HepG2 (cell line): ENCODE measurements at regions not wholly inside any gene's neighbourhood (a gene's known extent, or its start where the extent isn't known, plus 50 kb on each side); places are given as distances from the start of the nearest gene placed in this dataset.

Experiments used
- ATAC-seq: fragments of 200-7000 bp; cut with Tn5 transposase; 3 replicates; pipeline ENCODE4 v1.9.1; 2020; ENCODE audit warnings: mild to moderate bottlenecking, moderate library complexity
- BruUV-seq: library from RNA; stranded (reverse); fragments of 400-500 nt; replicated peaks from 2 replicates; lab custom pipeline; 2021; lab: Mats Ljungman, UMichigan
- CTCF ChIA-PET: fragments of 300-600 bp; formaldehyde crosslinking; extraction: SDS; loops from one replicate; lab custom pipeline; 2021; ENCODE audit warnings: low total read pairs, inconsistent platforms, low intra/inter-chr PET ratio; lab: Yijun Ruan, JAX
- POLR2A ChIA-PET: fragments of 350-600 bp; sonication (Branson Sonifier 250); formaldehyde crosslinking; loops from one replicate; lab custom pipeline; 2020; ENCODE audit warnings: antibody characterized with exemption, inconsistent platforms; lab: Yijun Ruan, JAX
- DNase-seq: peaks from one replicate; pipeline ENCODE4 v3.0.0-alpha.2; 2015; ENCODE audit warnings: low spot score
- FAIRE-seq: peaks from 3 replicates; lab custom pipeline; 2011; peaks lifted over from hg19 to GRCh38; lab: Jason Lieb, UNC
- H2AFZ ChIP-seq: one replicate; pipeline ENCODE4 v1.6.1; 2011; ENCODE audit warnings: low read length, inconsistent platforms
- H3K27ac ChIP-seq: fragments of 300-600 bp; 3 replicates; pipeline ENCODE4 v1.8.0; 2011; ENCODE audit warnings: mixed run types, mild to moderate bottlenecking, mixed read lengths, low read length, inconsistent platforms; ENCODE audit not compliant: insufficient read depth; ENCODE audit errors: extremely low read length
- H3K27me3 ChIP-seq, 2 experiments: fragments of 200-600 bp in 1 of 2; 2 replicates in 1 of 2; 3 replicates in 1 of 2; pipeline versions ENCODE4 v1.6.0 to v1.8.0; 2011; ENCODE audit warnings: low read length in 2 of 2, mild to moderate bottlenecking in 2 of 2, moderate library complexity in 2 of 2, inconsistent platforms in 1 of 2; ENCODE audit not compliant: insufficient read depth in 2 of 2, control insufficient read depth in 1 of 2
- H3K36me3 ChIP-seq, 2 experiments: fragments of 200-600 bp in 1 of 2; replicated peaks in 1 of 2; 2 replicates in 1 of 2; 3 replicates in 1 of 2; pipeline versions ENCODE4 v1.5.1 to v1.8.0; 2011; ENCODE audit warnings: low read length in 2 of 2, inconsistent platforms in 1 of 2; ENCODE audit not compliant: insufficient read depth in 2 of 2, control insufficient read depth in 1 of 2
- H3K4me1 ChIP-seq: 2 replicates; pipeline ENCODE4 v1.5.1; 2012; ENCODE audit warnings: low read length, inconsistent platforms; ENCODE audit not compliant: insufficient read depth
- H3K4me2 ChIP-seq: 2 replicates; pipeline ENCODE4 v1.6.0; 2011; ENCODE audit warnings: low read depth, low read length, inconsistent platforms
- H3K4me3 ChIP-seq, 3 experiments: fragments of 200-600 bp in 1 of 3; sonication (generic), shearing (Covaris generic) in 1 of 3; replicated peaks in 1 of 3; 2 replicates each; pipeline ENCODE4 v1.5.1; 2011 to 2016; ENCODE audit warnings: low read length in 3 of 3, inconsistent platforms in 2 of 3, low read depth in 2 of 3, mild to moderate bottlenecking in 2 of 3, control low read depth in 1 of 3, mixed read lengths in 1 of 3; ENCODE audit not compliant: insufficient read depth in 1 of 3
- H3K79me2 ChIP-seq: one replicate; pipeline ENCODE4 v1.6.1; 2011; ENCODE audit warnings: low read length, inconsistent platforms; ENCODE audit not compliant: insufficient read depth
- H3K9ac ChIP-seq: 2 replicates; pipeline ENCODE4 v1.6.0; 2011; ENCODE audit warnings: mild to moderate bottlenecking, low read depth, low read length, inconsistent platforms; ENCODE audit not compliant: insufficient read depth
- H3K9me3 ChIP-seq: 2 replicates; pipeline ENCODE4 v1.5.1; 2012; ENCODE audit warnings: mild to moderate bottlenecking, low read length
- H4K20me1 ChIP-seq: 2 replicates; pipeline ENCODE4 v1.6.0; 2011; ENCODE audit warnings: inconsistent platforms, mild to moderate bottlenecking, low read length, moderate library complexity; ENCODE audit not compliant: insufficient read depth
- ASH2L ChIP-seq: fragments of 300-600, 200-600 bp; sonication (generic); IDR thresholded peaks from 2 replicates; pipeline ENCODE4 v1.7.0; 2017; ENCODE audit warnings: low read depth, mild to moderate bottlenecking, moderate library complexity, mixed read lengths, low read length; ENCODE audit not compliant: insufficient read length
- ATM ChIP-seq: fragments of 450-650 bp; IDR thresholded peaks from 2 replicates; pipeline ENCODE4 v1.7.1; 2017; ENCODE audit warnings: mild to moderate bottlenecking, borderline replicate concordance
- HIC2 ChIP-seq: sonication (generic); formaldehyde crosslinking; IDR thresholded peaks from 2 replicates; pipeline ENCODE4 v1.9.0; 2022; ENCODE audit warnings: low read depth, missing genetic modification reagents
- MTA1 ChIP-seq: sonication (generic); formaldehyde crosslinking; IDR thresholded peaks from 2 replicates; pipeline ENCODE4 v1.4.0; 2020; ENCODE audit warnings: missing genetic modification reagents, mild to moderate bottlenecking, borderline replicate concordance
- NCOA1 ChIP-seq: sonication (generic); formaldehyde crosslinking; IDR thresholded peaks from 2 replicates; pipeline ENCODE4 v1.9.0; 2021; ENCODE audit warnings: missing genetic modification reagents
- PCBP1 ChIP-seq: fragments of 200-400 bp; formaldehyde crosslinking; IDR thresholded peaks from 2 replicates; pipeline ENCODE4 v1.6.1; 2017; ENCODE audit warnings: mild to moderate bottlenecking, low read depth, low read length, borderline replicate concordance
- RAD51 ChIP-seq: fragments of 450-650 bp; IDR thresholded peaks from 2 replicates; pipeline ENCODE4 v1.6.1; 2016; ENCODE audit warnings: borderline replicate concordance
- SKI ChIP-seq: fragments of 450-650 bp; IDR thresholded peaks from one replicate; pipeline ENCODE4 v1.6.1; 2018; ENCODE audit warnings: mild to moderate bottlenecking; ENCODE audit not compliant: partially characterized antibody
- SOX6 ChIP-seq, 2 experiments: fragments of 450-650 bp in 1 of 2; sonication (generic) in 1 of 2; formaldehyde crosslinking in 1 of 2; IDR thresholded peaks; 2 replicates each; pipeline versions ENCODE4 v1.4.0 to v1.6.1; 2017 to 2020; ENCODE audit warnings: antibody characterized with exemption in 1 of 2, mild to moderate bottlenecking in 1 of 2, missing genetic modification reagents in 1 of 2
- SP2 ChIP-seq: sonication (generic); formaldehyde crosslinking; IDR thresholded peaks from 2 replicates; pipeline ENCODE4 v1.5.1; 2020; ENCODE audit warnings: mild to moderate bottlenecking, missing genetic modification reagents
- SYNCRIP ChIP-seq: fragments of 200-400 bp; formaldehyde crosslinking; IDR thresholded peaks from 2 replicates; pipeline ENCODE4 v1.6.1; 2018; ENCODE audit warnings: mild to moderate bottlenecking, low read depth, low read length; ENCODE audit not compliant: insufficient read depth
- TBP ChIP-seq: sonication (generic); formaldehyde crosslinking; IDR thresholded peaks from 2 replicates; pipeline ENCODE4 v1.5.0; 2020; ENCODE audit warnings: missing genetic modification reagents
- YY1 ChIP-seq: IDR thresholded peaks from 2 replicates; pipeline ENCODE4 v1.6.1; 2011; ENCODE audit warnings: low read length, low read depth, moderate library complexity, mild to moderate bottlenecking; ENCODE audit not compliant: insufficient read depth, insufficient replicate concordance
- ZNF205 ChIP-seq: IDR thresholded peaks from 2 replicates; pipeline ENCODE4 v1.6.1; 2018; ENCODE audit warnings: missing biosample characterization, missing genetic modification reagents
- ZNF275 ChIP-seq: sonication (generic); formaldehyde crosslinking; IDR thresholded peaks from 2 replicates; pipeline ENCODE4 v1.8.0; 2022; ENCODE audit warnings: missing genetic modification reagents, mild to moderate bottlenecking, inconsistent platforms, borderline replicate concordance
- ZNF451 ChIP-seq: sonication (generic); formaldehyde crosslinking; IDR thresholded peaks from 2 replicates; pipeline ENCODE4 v1.5.0; 2020; ENCODE audit warnings: mild to moderate bottlenecking, missing genetic modification reagents
- ZNF564 ChIP-seq: sonication (generic); formaldehyde crosslinking; IDR thresholded peaks from 2 replicates; pipeline ENCODE4 v1.8.1; 2023; ENCODE audit warnings: mild to moderate bottlenecking, missing genetic modification reagents
- ZNF709 ChIP-seq: sonication (generic); formaldehyde crosslinking; IDR thresholded peaks from 2 replicates; pipeline ENCODE4 v1.5.0; 2020; ENCODE audit warnings: mild to moderate bottlenecking, missing genetic modification reagents
- ZNF792 ChIP-seq: IDR thresholded peaks from 2 replicates; pipeline ENCODE4 v1.6.1; 2016
- ZUFSP ChIP-seq: sonication (generic); formaldehyde crosslinking; IDR thresholded peaks from 2 replicates; pipeline ENCODE4 v1.9.0; 2021; ENCODE audit warnings: missing genetic modification reagents, mild to moderate bottlenecking, borderline replicate concordance
- WGBS: methylation state at CpG from one replicate; pipeline ENCODE4 v1.1.6; 2017; ENCODE audit warnings: low lambda C conversion rate; 5-methylcytosine and 5-hydroxymethylcytosine counted together
- in situ Hi-C: cut with HindIII; loops from 2 replicates; pipeline ENCODE4 v1.10.0; 2017; ENCODE audit warnings: low pct_unique_long_range_greater_than_20kb; ENCODE audit not compliant: extremely low pct_ligation_motif_present
- intact Hi-C: fragments of 100-400 bp; cut with micrococcal nuclease; formaldehyde crosslinking; loops from one replicate; pipeline ENCODE4 v1.10.0; 2022; ENCODE audit not compliant: unreplicated experiment

GRCh38 chr2:134170700-134171099 is 83.2 kb upstream of the MGAT5 start (continued):
- TF ChIP-seq ZUFSP (CRISPR knock-in tag) (no peak), HIC2 (CRISPR knock-in tag) (no peak), ZNF564 (CRISPR knock-in tag) (no peak), SOX6 (IDR thresholded peaks at IDR 0.05) (no peak), SOX6 (CRISPR knock-in tag; IDR thresholded peaks at IDR 0.05) (no peak), ZNF205 (CRISPR knock-in tag) (no peak), ZNF792 (CRISPR knock-in tag) (no peak), RAD51 (no peak)

GRCh38 chr2:134173338-134174016 is 80.4 kb upstream of the MGAT5 start:
- POLR2A ChIA-PET, result no interaction called here
- Histone ChIP-seq H3K4me2 (no peak overlapping the region), H3K9me3 (no peaks in the 10 kb centered on the region), H2AFZ (no peak overlapping the region), H3K4me1 (no peaks in the 10 kb centered on the region), H3K4me3 (no peak overlapping the region), H3K27ac (no peak overlapping the region), H3K79me2 (peaks cover 36% of the 10 kb centered on the region), H4K20me1 (no peaks in the 10 kb centered on the region; the same call in 1 of the 2 replicates), H3K9ac (no peak overlapping the region), H3K36me3 (no peaks in the 10 kb centered on the region; a peak in 1 of 5 replicates), H3K27me3 (no peaks in the 10 kb centered on the region)
- CTCF ChIA-PET, result no interaction called here
- BruUV-seq, result no TSS peak
- 96% methylated on average over 14 of the region's 14 CpGs for WGBS
- no peak for FAIRE-seq
- in situ Hi-C loops (no loop called here), intact Hi-C loops (loop anchor here (5.0 kb wide), 1 partner anchor 51 kb away; no protein-coding TSS in a partner anchor)
- ATAC-seq, result no peak
- no peak for DNase-seq
- TF ChIP-seq SKI (no peak), MTA1 (no peak), SYNCRIP (no peak), NCOA1 (no peak), TBP (no peak), ZNF275 (CRISPR knock-in tag) (no peak), SP2 (no peak), ASH2L (no peak), PCBP1 (no peak), ATM (no peak), ZNF709 (CRISPR knock-in tag) (no peak), YY1 (no peak), ZNF451 (CRISPR knock-in tag) (no peak)
